OCI-LY7 (cell line): ENCODE measurements at regions not wholly inside any gene's neighbourhood (a gene's known extent, or its start where the extent isn't known, plus 50 kb on each side); places are given as distances from the start of the nearest gene placed in this dataset.

ENCODE experiments used
- BruUV-seq: library from RNA; stranded (reverse); fragments of 400-500 nt; replicated peaks from 2 replicates; lab custom pipeline; 2021; lab: Mats Ljungman, UMichigan
- CTCF ChIA-PET: fragments of 300-600 bp; sonication (Branson Sonifier 250); formaldehyde crosslinking; loops from one replicate; lab custom pipeline; 2022; ENCODE audit warnings: antibody characterized with exemption; ENCODE audit not compliant: unreplicated experiment; lab: Charles Lee
- POLR2A ChIA-PET: fragments of 300-600 bp; sonication (Branson Sonifier 250); formaldehyde crosslinking; loops from one replicate; lab custom pipeline; 2022; ENCODE audit warnings: antibody characterized with exemption; lab: Charles Lee
- DNase-seq: peaks from one replicate; pipeline ENCODE4 v3.0.0-alpha.2; 2015; ENCODE audit warnings: low spot score
- H2AFZ ChIP-seq: fragments of 200-600 bp; sonication (generic), shearing (Covaris generic); 2 replicates; pipeline ENCODE4 v1.6.1; 2014; ENCODE audit warnings: mild to moderate bottlenecking, antibody characterized with exemption, low read length, moderate library complexity
- H3K27ac ChIP-seq: fragments of 200-600 bp; sonication (generic); 2 replicates; pipeline ENCODE4 v1.5.1; 2014; ENCODE audit warnings: mixed run types, low read depth, mild to moderate bottlenecking, moderate library complexity, low read length, inconsistent platforms; ENCODE audit not compliant: poor library complexity, severe bottlenecking
- H3K36me3 ChIP-seq: fragments of 200-600 bp; sonication (generic); 2 replicates; pipeline ENCODE4 v1.6.1; 2014; ENCODE audit warnings: mild to moderate bottlenecking, antibody characterized with exemption, low read length, moderate library complexity, mixed read lengths; ENCODE audit not compliant: insufficient read depth
- H3K4me1 ChIP-seq: fragments of 200-600 bp; sonication (generic); 2 replicates; pipeline ENCODE4 v1.5.1; 2014; ENCODE audit warnings: mild to moderate bottlenecking, low read length; ENCODE audit not compliant: insufficient read depth, poor library complexity, severe bottlenecking
- H3K4me2 ChIP-seq: fragments of 200-600 bp; sonication (generic); 2 replicates; pipeline ENCODE4 v1.6.1; 2014; ENCODE audit warnings: mild to moderate bottlenecking, low read length
- H3K4me3 ChIP-seq: fragments of 200-600 bp; sonication (generic); 2 replicates; pipeline ENCODE4 v1.5.1; 2014; ENCODE audit warnings: mild to moderate bottlenecking, low read depth, low read length; ENCODE audit not compliant: poor library complexity, severe bottlenecking
- H3K79me2 ChIP-seq: fragments of 200-600 bp; sonication (generic); 2 replicates; pipeline ENCODE4 v1.6.1; 2016; ENCODE audit warnings: low read depth, mild to moderate bottlenecking, low read length, moderate library complexity, mixed read lengths; ENCODE audit not compliant: insufficient read depth
- H3K9me2 ChIP-seq: fragments of 200-600 bp; sonication (generic); 2 replicates; pipeline ENCODE4 v1.6.1; 2016; ENCODE audit warnings: mild to moderate bottlenecking, low read length, mixed read lengths; ENCODE audit not compliant: insufficient read depth
- H3K9me3 ChIP-seq: fragments of 200-600 bp; sonication (generic); 2 replicates; pipeline ENCODE4 v1.6.1; 2014; ENCODE audit warnings: mild to moderate bottlenecking, mixed run types, low read length, mixed read lengths
- H4K20me1 ChIP-seq: fragments of 200-600 bp; sonication (generic); 2 replicates; pipeline ENCODE4 v1.6.1; 2014; ENCODE audit warnings: mild to moderate bottlenecking, antibody characterized with exemption, low read length, moderate library complexity, mixed read lengths; ENCODE audit not compliant: insufficient read depth
- EZH2phosphoT487 ChIP-seq: fragments of 200-600 bp; sonication (generic); IDR thresholded peaks from 2 replicates; pipeline ENCODE4 v1.6.1; 2018; ENCODE audit warnings: low read depth, borderline replicate concordance, mild to moderate bottlenecking, mixed run types, antibody characterized with exemption, low read length, moderate library complexity, mixed read lengths
- intact Hi-C: fragments of 100-400 bp; cut with micrococcal nuclease; formaldehyde crosslinking; loops from one replicate; pipeline ENCODE4 v1.10.0; 2022; ENCODE audit not compliant: unreplicated experiment
- TF ChIP-seq, protein P1 (sequence below): fragments of 200-600 bp; sonication (generic); conservative IDR thresholded peaks from 2 replicates; pipeline ENCODE4 v1.5.1; 2014; ENCODE audit warnings: mild to moderate bottlenecking, antibody characterized with exemption, low read length, moderate library complexity, mixed read lengths

DNA sequence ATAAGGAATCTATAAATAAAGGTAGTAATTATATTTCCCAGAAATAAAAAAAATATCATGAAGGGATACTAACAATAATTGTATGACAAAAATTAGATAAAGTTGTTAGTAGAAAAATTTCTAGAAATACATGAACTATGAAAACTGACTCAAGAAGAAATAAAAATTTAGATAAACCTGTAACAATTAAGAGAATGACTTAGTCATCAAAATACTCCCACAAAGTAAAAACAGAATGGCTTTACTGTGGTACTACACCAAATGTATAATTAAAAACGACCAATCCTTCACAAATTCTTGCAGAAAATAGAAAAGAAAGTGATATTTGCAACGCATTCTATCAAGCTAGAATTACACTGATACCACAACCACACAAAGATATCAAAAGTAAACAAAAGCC, 176.2 kb upstream of the ETV3 start:
- Histone ChIP-seq H2AFZ (no peak overlapping the region), H3K4me2 (no peak overlapping the region), H3K9me2 (no peaks in the 10 kb centered on the region), H3K4me1 (no peaks in the 10 kb centered on the region), H4K20me1 (no peaks in the 10 kb centered on the region), H3K36me3 (no peaks in the 10 kb centered on the region), H3K79me2 (no peaks in the 10 kb centered on the region), H3K4me3 (no peak overlapping the region), H3K9me3 (no peaks in the 10 kb centered on the region), H3K27ac (no peak overlapping the region)
- BruUV-seq: no TSS peak
- POLR2A ChIA-PET: no interaction called here
- DNase-seq: no peak
- no peak for TF ChIP-seq EZH2phosphoT487
- TF ChIP-seq, protein P1, sequence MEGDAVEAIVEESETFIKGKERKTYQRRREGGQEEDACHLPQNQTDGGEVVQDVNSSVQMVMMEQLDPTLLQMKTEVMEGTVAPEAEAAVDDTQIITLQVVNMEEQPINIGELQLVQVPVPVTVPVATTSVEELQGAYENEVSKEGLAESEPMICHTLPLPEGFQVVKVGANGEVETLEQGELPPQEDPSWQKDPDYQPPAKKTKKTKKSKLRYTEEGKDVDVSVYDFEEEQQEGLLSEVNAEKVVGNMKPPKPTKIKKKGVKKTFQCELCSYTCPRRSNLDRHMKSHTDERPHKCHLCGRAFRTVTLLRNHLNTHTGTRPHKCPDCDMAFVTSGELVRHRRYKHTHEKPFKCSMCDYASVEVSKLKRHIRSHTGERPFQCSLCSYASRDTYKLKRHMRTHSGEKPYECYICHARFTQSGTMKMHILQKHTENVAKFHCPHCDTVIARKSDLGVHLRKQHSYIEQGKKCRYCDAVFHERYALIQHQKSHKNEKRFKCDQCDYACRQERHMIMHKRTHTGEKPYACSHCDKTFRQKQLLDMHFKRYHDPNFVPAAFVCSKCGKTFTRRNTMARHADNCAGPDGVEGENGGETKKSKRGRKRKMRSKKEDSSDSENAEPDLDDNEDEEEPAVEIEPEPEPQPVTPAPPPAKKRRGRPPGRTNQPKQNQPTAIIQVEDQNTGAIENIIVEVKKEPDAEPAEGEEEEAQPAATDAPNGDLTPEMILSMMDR: no peak
- CTCF ChIA-PET: no interaction called here
- intact Hi-C loops: no loop called here

- no peak overlapping the region for H3K27ac ChIP-seq
- no peaks in the 10 kb centered on the region for H3K9me2 ChIP-seq
- H3K4me1 ChIP-seq: no peaks in the 10 kb centered on the region
- no peaks in the 10 kb centered on the region for H3K79me2 ChIP-seq
- DNase-seq: no peak
- ChIA-PET CTCF (no interaction called here), POLR2A (no interaction called here)
- H3K4me3 ChIP-seq: no peak overlapping the region
- H2AFZ ChIP-seq: no peak overlapping the region
- H3K36me3 ChIP-seq: no peaks in the 10 kb centered on the region
- H3K4me2 ChIP-seq: no peak overlapping the region
- H4K20me1 ChIP-seq: no peaks in the 10 kb centered on the region
- BruUV-seq: no TSS peak
- TF ChIP-seq EZH2phosphoT487: no peak
- TF ChIP-seq, protein P1: no peak
- intact Hi-C loops: no loop called here
- H3K9me3 ChIP-seq: no peaks in the 10 kb centered on the region
Measured at GRCh38 chr1:157313240-157313807, 175.1 kb upstream of the ETV3 start.

GRCh38 chr1:157312082-157312812, 174.1 kb upstream of the ETV3 start:
- Histone ChIP-seq H3K36me3 (no peaks in the 10 kb centered on the region), H3K9me3 (no peaks in the 10 kb centered on the region), H2AFZ (no peak overlapping the region), H3K79me2 (no peaks in the 10 kb centered on the region), H3K9me2 (no peaks in the 10 kb centered on the region), H3K4me2 (no peak overlapping the region), H4K20me1 (no peaks in the 10 kb centered on the region), H3K27ac (no peak overlapping the region), H3K4me1 (no peaks in the 10 kb centered on the region), H3K4me3 (no peak overlapping the region)
- ChIA-PET POLR2A (no interaction called here), CTCF (no interaction called here)
- no TSS peak for BruUV-seq
- DNase-seq: no peak
- intact Hi-C loops: no loop called here
- TF ChIP-seq, protein P1: no peak
- no peak for TF ChIP-seq EZH2phosphoT487
